Endometrial microvascular endothelial cells (primary cell): ENCODE measurements at regions not wholly inside any gene's neighbourhood (a gene's known extent, or its start where the extent isn't known, plus 50 kb on each side); places are given as distances from the start of the nearest gene placed in this dataset.

Source experiments
- in situ Hi-C: cut with HindIII; loops from 2 replicates; pipeline ENCODE4 v1.10.0; 2017; ENCODE audit warnings: low sequenced_read_pairs, low pct_unique_long_range_greater_than_20kb; ENCODE audit errors: inconsistent ontology term

- in situ Hi-C loops = no loop called here
Observed at GRCh38 chr2:12243381-12243780, 473.4 kb upstream of the TRIB2 start.

GRCh38 chr2:12244070-12244469 is 472.7 kb upstream of the TRIB2 start:
- in situ Hi-C loops = no loop called here

- in situ Hi-C loops = loop anchor here (25.0 kb wide), 1 partner anchor 136 kb away; no protein-coding TSS in a partner anchor
Observed at GRCh38 chr2:12251121-12251520, 465.6 kb upstream of the TRIB2 start.

- in situ Hi-C loops = loop anchor here (25.0 kb wide), 1 partner anchor 136 kb away; no protein-coding TSS in a partner anchor
Observed at GRCh38 chr2:12251749-12252148, 465.0 kb upstream of the TRIB2 start.

GRCh38 chr2:12253167-12253778 is 463.5 kb upstream of the TRIB2 start:
- in situ Hi-C loops = loop anchor here (25.0 kb wide), 1 partner anchor 134 kb away; no protein-coding TSS in a partner anchor

GRCh38 chr2:12254280-12254860 is 462.4 kb upstream of the TRIB2 start:
- in situ Hi-C loops = loop anchor here (25.0 kb wide), 1 partner anchor 133 kb away; no protein-coding TSS in a partner anchor

GRCh38 chr2:12256206-12256605 is 460.5 kb upstream of the TRIB2 start:
- in situ Hi-C loops = loop anchor here (25.0 kb wide), 1 partner anchor 131 kb away; no protein-coding TSS in a partner anchor

- in situ Hi-C loops = loop anchor here (25.0 kb wide), 1 partner anchor 130 kb away; no protein-coding TSS in a partner anchor
Observed at GRCh38 chr2:12257476-12257875, 459.3 kb upstream of the TRIB2 start.

- in situ Hi-C loops = loop anchor here (25.0 kb wide), 1 partner anchor 128 kb away; no protein-coding TSS in a partner anchor
Observed at GRCh38 chr2:12259493-12259892, 457.2 kb upstream of the TRIB2 start.

- in situ Hi-C loops = loop anchor here (25.0 kb wide), 1 partner anchor 125 kb away; no protein-coding TSS in a partner anchor
Observed at GRCh38 chr2:12261986-12262680, 454.6 kb upstream of the TRIB2 start.

- in situ Hi-C loops = loop anchor here (25.0 kb wide), 1 partner anchor 124 kb away; no protein-coding TSS in a partner anchor
Observed at GRCh38 chr2:12262681-12263436, 453.9 kb upstream of the TRIB2 start.

GRCh38 chr2:12263730-12264129 is 453.0 kb upstream of the TRIB2 start:
- in situ Hi-C loops = loop anchor here (25.0 kb wide), 1 partner anchor 124 kb away; no protein-coding TSS in a partner anchor

GRCh38 chr2:12264146-12264545 is 452.6 kb upstream of the TRIB2 start:
- in situ Hi-C loops = loop anchor here (25.0 kb wide), 1 partner anchor 123 kb away; no protein-coding TSS in a partner anchor

- in situ Hi-C loops = loop anchor here (25.0 kb wide), 1 partner anchor 122 kb away; no protein-coding TSS in a partner anchor
Observed at GRCh38 chr2:12265646-12266045, 451.1 kb upstream of the TRIB2 start.

- in situ Hi-C loops = loop anchor here (25.0 kb wide), 1 partner anchor 120 kb away; no protein-coding TSS in a partner anchor
Observed at GRCh38 chr2:12267042-12267441, 449.7 kb upstream of the TRIB2 start.

GRCh38 chr2:12269041-12269972 is 447.4 kb upstream of the TRIB2 start:
- in situ Hi-C loops = loop anchor here (25.0 kb wide), 1 partner anchor 118 kb away; no protein-coding TSS in a partner anchor

- in situ Hi-C loops = loop anchor here (25.0 kb wide), 1 partner anchor 116 kb away; no protein-coding TSS in a partner anchor
Observed at GRCh38 chr2:12270876-12271588, 445.7 kb upstream of the TRIB2 start.
